SK-N-SH treated with all-trans-retinoic acid at 6 μM for 48 hours (cell line): ENCODE measurements at regions not wholly inside any gene's neighbourhood (a gene's known extent, or its start where the extent isn't known, plus 50 kb on each side); places are given as distances from the start of the nearest gene placed in this dataset.

Experiments used
- ATAC-seq: fragments of 200-7000 bp; cut with Tn5 transposase; 3 replicates; pipeline ENCODE4 v1.9.1; 2020; ENCODE audit warnings: mild to moderate bottlenecking, moderate library complexity
- ARNTL ChIP-seq: fragments of 450-650 bp; formaldehyde crosslinking; IDR thresholded peaks from 2 replicates; pipeline ENCODE4 v1.5.0; 2020; ENCODE audit warnings: low read depth, mild to moderate bottlenecking, moderate library complexity, borderline replicate concordance
- BACH2 ChIP-seq: fragments of 250-450 bp; sonication (Bioruptor Pico); IDR thresholded peaks from 2 replicates; pipeline ENCODE4 v1.9.0; 2021; ENCODE audit warnings: mild to moderate bottlenecking, borderline replicate concordance
- ESRRG ChIP-seq: fragments of 250-450 bp; sonication (Bioruptor Pico); IDR thresholded peaks from 2 replicates; pipeline ENCODE4 v1.6.1; 2021; ENCODE audit warnings: mild to moderate bottlenecking
- GLIS3 ChIP-seq: fragments of 250-450 bp; sonication (Bioruptor Pico); IDR thresholded peaks from 2 replicates; pipeline ENCODE4 v1.5.0; 2020; ENCODE audit warnings: mild to moderate bottlenecking, moderate library complexity
- ISL1 ChIP-seq: fragments of 250-450 bp; sonication (Bioruptor Pico); IDR thresholded peaks from 2 replicates; pipeline ENCODE4 v2.1.2; 2022; ENCODE audit warnings: mild to moderate bottlenecking, moderate library complexity
- OSR1 ChIP-seq: fragments of 250-450 bp; sonication (Bioruptor Pico); IDR thresholded peaks from 2 replicates; pipeline ENCODE4 v1.8.0; 2022; ENCODE audit warnings: moderate library complexity, mild to moderate bottlenecking, inconsistent platforms
- PPARA ChIP-seq: fragments of 250-450 bp; sonication (Bioruptor Pico); IDR thresholded peaks from 2 replicates; pipeline ENCODE4 v1.5.0; 2020; ENCODE audit warnings: mild to moderate bottlenecking, borderline replicate concordance
- RARB ChIP-seq: fragments of 250-450 bp; sonication (Bioruptor Pico); IDR thresholded peaks from 2 replicates; pipeline ENCODE4 v1.8.0; 2021; ENCODE audit warnings: mild to moderate bottlenecking, moderate library complexity
- SNAI2 ChIP-seq: fragments of 250-450 bp; sonication (Bioruptor Pico); IDR thresholded peaks from 2 replicates; pipeline ENCODE4 v1.5.0; 2020; ENCODE audit warnings: mild to moderate bottlenecking, moderate library complexity
- TCF4 ChIP-seq: fragments of 250-450 bp; sonication (Bioruptor Pico); IDR thresholded peaks from 2 replicates; pipeline ENCODE4 v1.8.0; 2021; ENCODE audit warnings: mild to moderate bottlenecking, moderate library complexity, borderline replicate concordance
- TOX ChIP-seq: fragments of 250-450 bp; sonication (Bioruptor Pico); IDR thresholded peaks from 2 replicates; pipeline ENCODE4 v1.8.0; 2021; ENCODE audit warnings: mild to moderate bottlenecking, moderate library complexity, borderline replicate concordance
- ZFP3 ChIP-seq: fragments of 250-450 bp; sonication (Bioruptor Pico); IDR thresholded peaks from 2 replicates; pipeline ENCODE4 v1.5.0; 2020; ENCODE audit warnings: mild to moderate bottlenecking, moderate library complexity
- ZFP30 ChIP-seq: fragments of 450-650 bp; formaldehyde crosslinking; IDR thresholded peaks from 2 replicates; pipeline ENCODE4 v1.5.0; 2022; ENCODE audit warnings: mild to moderate bottlenecking, moderate library complexity
- ZNF565 ChIP-seq: fragments of 450-650 bp; formaldehyde crosslinking; conservative IDR thresholded peaks from 2 replicates; pipeline ENCODE4 v1.5.0; 2020; ENCODE audit warnings: low read depth, mild to moderate bottlenecking, moderate library complexity
- ZNF70 ChIP-seq: fragments of 450-650 bp; formaldehyde crosslinking; IDR thresholded peaks from 2 replicates; pipeline ENCODE4 v1.5.0; 2020; ENCODE audit warnings: mild to moderate bottlenecking, moderate library complexity
- ZNF8 ChIP-seq: fragments of 450-650 bp; formaldehyde crosslinking; IDR thresholded peaks from 2 replicates; pipeline ENCODE4 v1.5.0; 2020; ENCODE audit warnings: mild to moderate bottlenecking, moderate library complexity
- TF ChIP-seq, protein P1 (sequence below): fragments of 250-450 bp; sonication (Bioruptor Pico); IDR thresholded peaks from 2 replicates; pipeline ENCODE4 v1.5.1; 2021; ENCODE audit warnings: mild to moderate bottlenecking, moderate library complexity
- TF ChIP-seq, protein P2 (sequence below): fragments of 250-450 bp; sonication (Bioruptor Pico); IDR thresholded peaks from 2 replicates; pipeline ENCODE4 v1.8.0; 2021; ENCODE audit warnings: low read depth, mild to moderate bottlenecking, moderate library complexity, borderline replicate concordance
- TF ChIP-seq, protein P3 (sequence below): fragments of 250-450 bp; sonication (Bioruptor Pico); IDR thresholded peaks from 2 replicates; pipeline ENCODE4 v1.5.0; 2020; ENCODE audit warnings: mild to moderate bottlenecking, moderate library complexity
- TF ChIP-seq, protein P4 (sequence below): fragments of 250-450 bp; sonication (Bioruptor Pico); IDR thresholded peaks from 2 replicates; pipeline ENCODE4 v1.5.1; 2020; ENCODE audit warnings: low read depth, mild to moderate bottlenecking, moderate library complexity

DNA sequence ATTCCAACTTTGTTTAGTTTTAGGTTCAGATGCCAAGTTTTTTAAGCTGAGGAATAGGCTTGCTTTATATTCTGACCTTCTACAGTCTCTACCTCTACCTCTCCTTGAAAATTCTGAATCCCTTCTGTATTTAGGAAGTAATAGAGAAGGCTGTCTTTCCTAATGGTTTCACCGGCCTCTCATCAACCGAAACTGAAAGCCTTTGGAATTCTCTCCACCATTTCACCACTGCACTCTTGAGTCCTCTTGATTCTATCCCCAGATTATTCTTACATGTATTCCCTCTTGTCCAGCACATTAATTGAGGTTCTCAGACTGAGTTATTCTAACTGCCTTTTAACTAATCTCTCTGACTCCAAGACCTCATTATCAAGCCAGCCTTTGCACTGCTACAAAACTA lies 67.7 kb upstream of the PICALM start:
- TF ChIP-seq PPARA (CRISPR knock-in tag) (no peak), TCF4 (CRISPR knock-in tag) (no peak), ARNTL (CRISPR knock-in tag) (no peak), BACH2 (CRISPR knock-in tag) (no peak), ISL1 (no peak), ZFP3 (CRISPR knock-in tag) (no peak), GLIS3 (no peak), TOX (CRISPR knock-in tag) (no peak)
- TF ChIP-seq, protein P1, sequence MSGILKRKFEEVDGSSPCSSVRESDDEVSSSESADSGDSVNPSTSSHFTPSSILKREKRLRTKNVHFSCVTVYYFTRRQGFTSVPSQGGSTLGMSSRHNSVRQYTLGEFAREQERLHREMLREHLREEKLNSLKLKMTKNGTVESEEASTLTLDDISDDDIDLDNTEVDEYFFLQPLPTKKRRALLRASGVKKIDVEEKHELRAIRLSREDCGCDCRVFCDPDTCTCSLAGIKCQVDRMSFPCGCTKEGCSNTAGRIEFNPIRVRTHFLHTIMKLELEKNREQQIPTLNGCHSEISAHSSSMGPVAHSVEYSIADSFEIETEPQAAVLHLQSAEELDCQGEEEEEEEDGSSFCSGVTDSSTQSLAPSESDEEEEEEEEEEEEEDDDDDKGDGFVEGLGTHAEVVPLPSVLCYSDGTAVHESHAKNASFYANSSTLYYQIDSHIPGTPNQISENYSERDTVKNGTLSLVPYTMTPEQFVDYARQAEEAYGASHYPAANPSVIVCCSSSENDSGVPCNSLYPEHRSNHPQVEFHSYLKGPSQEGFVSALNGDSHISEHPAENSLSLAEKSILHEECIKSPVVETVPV = no peak
- TF ChIP-seq, protein P2, sequence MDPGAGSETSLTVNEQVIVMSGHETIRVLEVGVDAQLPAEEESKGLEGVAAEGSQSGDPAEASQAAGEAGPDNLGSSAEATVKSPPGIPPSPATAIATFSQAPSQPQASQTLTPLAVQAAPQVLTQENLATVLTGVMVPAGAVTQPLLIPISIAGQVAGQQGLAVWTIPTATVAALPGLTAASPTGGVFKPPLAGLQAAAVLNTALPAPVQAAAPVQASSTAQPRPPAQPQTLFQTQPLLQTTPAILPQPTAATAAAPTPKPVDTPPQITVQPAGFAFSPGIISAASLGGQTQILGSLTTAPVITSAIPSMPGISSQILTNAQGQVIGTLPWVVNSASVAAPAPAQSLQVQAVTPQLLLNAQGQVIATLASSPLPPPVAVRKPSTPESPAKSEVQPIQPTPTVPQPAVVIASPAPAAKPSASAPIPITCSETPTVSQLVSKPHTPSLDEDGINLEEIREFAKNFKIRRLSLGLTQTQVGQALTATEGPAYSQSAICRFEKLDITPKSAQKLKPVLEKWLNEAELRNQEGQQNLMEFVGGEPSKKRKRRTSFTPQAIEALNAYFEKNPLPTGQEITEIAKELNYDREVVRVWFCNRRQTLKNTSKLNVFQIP (CRISPR knock-in tag) = no peak
- TF ChIP-seq, protein P3, sequence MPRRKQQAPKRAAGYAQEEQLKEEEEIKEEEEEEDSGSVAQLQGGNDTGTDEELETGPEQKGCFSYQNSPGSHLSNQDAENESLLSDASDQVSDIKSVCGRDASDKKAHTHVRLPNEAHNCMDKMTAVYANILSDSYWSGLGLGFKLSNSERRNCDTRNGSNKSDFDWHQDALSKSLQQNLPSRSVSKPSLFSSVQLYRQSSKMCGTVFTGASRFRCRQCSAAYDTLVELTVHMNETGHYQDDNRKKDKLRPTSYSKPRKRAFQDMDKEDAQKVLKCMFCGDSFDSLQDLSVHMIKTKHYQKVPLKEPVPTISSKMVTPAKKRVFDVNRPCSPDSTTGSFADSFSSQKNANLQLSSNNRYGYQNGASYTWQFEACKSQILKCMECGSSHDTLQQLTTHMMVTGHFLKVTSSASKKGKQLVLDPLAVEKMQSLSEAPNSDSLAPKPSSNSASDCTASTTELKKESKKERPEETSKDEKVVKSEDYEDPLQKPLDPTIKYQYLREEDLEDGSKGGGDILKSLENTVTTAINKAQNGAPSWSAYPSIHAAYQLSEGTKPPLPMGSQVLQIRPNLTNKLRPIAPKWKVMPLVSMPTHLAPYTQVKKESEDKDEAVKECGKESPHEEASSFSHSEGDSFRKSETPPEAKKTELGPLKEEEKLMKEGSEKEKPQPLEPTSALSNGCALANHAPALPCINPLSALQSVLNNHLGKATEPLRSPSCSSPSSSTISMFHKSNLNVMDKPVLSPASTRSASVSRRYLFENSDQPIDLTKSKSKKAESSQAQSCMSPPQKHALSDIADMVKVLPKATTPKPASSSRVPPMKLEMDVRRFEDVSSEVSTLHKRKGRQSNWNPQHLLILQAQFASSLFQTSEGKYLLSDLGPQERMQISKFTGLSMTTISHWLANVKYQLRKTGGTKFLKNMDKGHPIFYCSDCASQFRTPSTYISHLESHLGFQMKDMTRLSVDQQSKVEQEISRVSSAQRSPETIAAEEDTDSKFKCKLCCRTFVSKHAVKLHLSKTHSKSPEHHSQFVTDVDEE = no peak
- TF ChIP-seq, all 23 proteins: peak for 0
- ATAC-seq = no peak

DNA sequence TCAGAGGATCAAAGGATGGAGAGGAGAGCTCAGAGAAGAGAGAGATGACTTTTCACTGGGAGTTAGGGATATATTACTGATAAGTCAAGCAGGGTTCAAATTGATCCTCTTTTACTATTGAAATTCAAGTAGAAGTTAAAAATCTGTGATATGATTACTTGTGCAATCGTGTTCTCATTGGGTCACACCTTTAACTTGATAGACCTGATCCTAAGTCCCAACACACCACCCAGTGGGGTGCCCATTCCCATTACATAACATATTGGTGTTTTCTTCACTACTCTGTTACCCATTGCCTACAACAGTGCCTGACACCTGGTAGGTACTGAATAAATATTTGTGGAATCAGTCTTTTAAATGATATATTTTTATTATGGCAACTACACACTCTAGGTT lies 66.4 kb upstream of the PICALM start:
- TF ChIP-seq ZNF8 = no peak
- TF ChIP-seq ZFP3 (CRISPR knock-in tag) = no peak
- no peak for TF ChIP-seq ZNF565 (CRISPR knock-in tag)
- no peak for TF ChIP-seq RARB (CRISPR knock-in tag)
- TF ChIP-seq, protein P1 = no peak
- TF ChIP-seq BACH2 (CRISPR knock-in tag) = no peak
- TF ChIP-seq ESRRG (CRISPR knock-in tag) = no peak
- TF ChIP-seq TCF4 (CRISPR knock-in tag) = no peak
- TF ChIP-seq, protein P2 (CRISPR knock-in tag) = no peak
- TF ChIP-seq, protein P3 = no peak
- TF ChIP-seq PPARA (CRISPR knock-in tag) = no peak
- no peak for TF ChIP-seq GLIS3
- no peak for TF ChIP-seq ZNF70 (CRISPR knock-in tag)
- TF ChIP-seq ARNTL (CRISPR knock-in tag) = no peak
- no peak for TF ChIP-seq TOX (CRISPR knock-in tag)
- no peak for TF ChIP-seq ZFP30 (CRISPR knock-in tag)
- no peak for TF ChIP-seq OSR1 (CRISPR knock-in tag)
- TF ChIP-seq, protein P4, sequence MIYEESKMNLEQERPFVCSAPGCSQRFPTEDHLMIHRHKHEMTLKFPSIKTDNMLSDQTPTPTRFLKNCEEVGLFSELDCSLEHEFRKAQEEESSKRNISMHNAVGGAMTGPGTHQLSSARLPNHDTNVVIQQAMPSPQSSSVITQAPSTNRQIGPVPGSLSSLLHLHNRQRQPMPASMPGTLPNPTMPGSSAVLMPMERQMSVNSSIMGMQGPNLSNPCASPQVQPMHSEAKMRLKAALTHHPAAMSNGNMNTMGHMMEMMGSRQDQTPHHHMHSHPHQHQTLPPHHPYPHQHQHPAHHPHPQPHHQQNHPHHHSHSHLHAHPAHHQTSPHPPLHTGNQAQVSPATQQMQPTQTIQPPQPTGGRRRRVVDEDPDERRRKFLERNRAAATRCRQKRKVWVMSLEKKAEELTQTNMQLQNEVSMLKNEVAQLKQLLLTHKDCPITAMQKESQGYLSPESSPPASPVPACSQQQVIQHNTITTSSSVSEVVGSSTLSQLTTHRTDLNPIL (CRISPR knock-in tag) = no peak
- no peak for TF ChIP-seq SNAI2 (CRISPR knock-in tag)
- no peak for ATAC-seq
